ENCODE measurements at regions not wholly inside any gene's neighbourhood (a gene's known extent, or its start where the extent isn't known, plus 50 kb on each side); places are given as distances from the start of the nearest gene placed in this dataset.

DNA sequence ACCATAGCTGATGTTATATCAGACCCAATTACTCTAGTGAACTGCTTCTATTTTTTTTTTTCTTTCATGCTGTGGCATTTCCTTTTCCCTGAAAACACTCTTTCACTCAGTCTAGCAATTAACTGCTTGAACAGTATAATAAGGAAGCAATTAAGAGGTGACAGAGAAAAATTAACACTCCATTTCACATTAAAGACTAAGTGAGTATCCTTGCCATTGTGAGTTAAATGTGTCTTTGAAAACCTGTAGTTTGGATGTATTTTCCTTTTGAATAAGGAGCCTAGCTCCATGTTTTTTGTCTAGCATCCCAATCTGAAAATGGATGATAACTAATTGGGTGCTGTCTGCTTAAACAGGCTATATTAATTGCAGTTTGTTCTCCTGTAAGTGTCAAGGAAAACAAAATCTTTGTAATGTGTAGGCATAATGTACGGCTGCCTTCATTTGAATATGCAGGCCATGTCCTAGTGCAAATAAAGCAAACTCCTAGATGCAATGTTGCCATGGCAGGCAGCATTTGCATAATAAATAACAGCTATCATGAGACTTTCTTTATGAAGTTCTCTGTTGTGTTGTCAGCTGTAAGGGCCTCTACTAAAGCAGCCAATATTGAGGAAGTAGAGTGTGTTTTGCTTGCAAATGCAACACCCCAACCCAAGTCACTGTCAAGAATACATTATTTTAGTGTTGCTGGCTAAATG, 416.7 kb downstream of the ZIC3 start:
- no peaks in the 10 kb centered on the region for H4K20me1 ChIP-seq (ENCODE audit: insufficient read depth, low read length)
- no peaks in the 10 kb centered on the region for H3K9me3 Mint-ChIP-seq (ENCODE audit: unreplicated experiment)
- no peaks in the 10 kb centered on the region for H3K79me2 ChIP-seq (ENCODE audit: insufficient read depth, low read length)
- no peaks in the 10 kb centered on the region for H3K9me3 ChIP-seq (ENCODE audit: insufficient read depth, low read depth, low read length)
- no peaks in the 10 kb centered on the region for H3K27me3 Mint-ChIP-seq (ENCODE audit: low read depth, unreplicated experiment)
- peak; percentile 87 for FAIRE-seq
- H3K4me3 ChIP-seq (ENCODE audit: insufficient read depth, low read depth, low read length) = no peak overlapping the region
- H3K27me3 ChIP-seq (ENCODE audit: insufficient read depth, low read length) = no peaks in the 10 kb centered on the region
- DNase-seq (ENCODE audit: low read depth) = no peak
- H3K4me1 Mint-ChIP-seq (ENCODE audit: low read depth, unreplicated experiment) = no peaks in the 10 kb centered on the region
- TF ChIP-seq CTCF (IDR thresholded peaks at IDR 0.05; ENCODE audit: insufficient read depth, low read depth, low read length) = no peak
- TF ChIP-seq EZH2 (IDR thresholded peaks at IDR 0.05; ENCODE audit: insufficient read depth, low read length) = no peak
- no peak overlapping the region for H3K4me3 Mint-ChIP-seq (ENCODE audit: unreplicated experiment)
- no peaks in the 10 kb centered on the region for H3K36me3 ChIP-seq (ENCODE audit: insufficient read depth, low read length)
- H3K9ac ChIP-seq (ENCODE audit: low read length) = no peak overlapping the region
- H3K36me3 Mint-ChIP-seq (ENCODE audit: low read depth, unreplicated experiment) = no peaks in the 10 kb centered on the region
- H3K4me1 ChIP-seq (ENCODE audit: insufficient read depth, low read length) = no peaks in the 10 kb centered on the region
- no peak overlapping the region for H3K27ac Mint-ChIP-seq (ENCODE audit: unreplicated experiment)
- no peak overlapping the region for H3K27ac ChIP-seq (ENCODE audit: low read depth, low read length)
- H2AFZ ChIP-seq (ENCODE audit: low read depth, low read length) = no peak overlapping the region
- no peak overlapping the region for H3K4me2 ChIP-seq (ENCODE audit: low read length)

DNA sequence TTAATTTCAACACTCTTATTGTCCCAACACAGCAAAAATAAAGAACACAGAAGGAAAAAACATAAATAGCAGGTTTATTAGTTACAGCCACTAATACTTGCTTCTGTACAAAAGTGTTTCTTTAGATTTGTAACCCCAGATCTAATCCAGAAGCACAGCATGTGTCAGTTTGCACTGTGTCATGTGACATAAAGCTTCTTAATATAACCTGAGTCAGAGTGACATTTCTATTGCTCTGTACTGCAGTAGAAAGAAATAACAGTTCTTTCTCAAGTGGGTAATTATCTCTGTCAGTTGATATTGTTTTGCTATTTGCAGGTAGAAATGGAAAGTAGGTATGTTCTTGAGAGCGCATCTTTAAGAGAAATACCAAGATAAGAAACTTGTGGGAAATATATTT, 422.5 kb downstream of the ZIC3 start:
- TF ChIP-seq EZH2 (IDR thresholded peaks at IDR 0.05; ENCODE audit: insufficient read depth, low read length) = no peak
- TF ChIP-seq CTCF (IDR thresholded peaks at IDR 0.05; ENCODE audit: insufficient read depth, low read depth, low read length) = no peak
- no peak overlapping the region for H3K27ac ChIP-seq (ENCODE audit: low read depth, low read length)
- no peak overlapping the region for H3K4me3 Mint-ChIP-seq (ENCODE audit: unreplicated experiment)
- H3K27me3 Mint-ChIP-seq (ENCODE audit: low read depth, unreplicated experiment) = no peaks in the 10 kb centered on the region
- H3K79me2 ChIP-seq (ENCODE audit: insufficient read depth, low read length) = no peaks in the 10 kb centered on the region
- H3K9me3 Mint-ChIP-seq (ENCODE audit: unreplicated experiment) = no peaks in the 10 kb centered on the region
- no peaks in the 10 kb centered on the region for H3K36me3 Mint-ChIP-seq (ENCODE audit: low read depth, unreplicated experiment)
- no peaks in the 10 kb centered on the region for H3K4me1 ChIP-seq (ENCODE audit: insufficient read depth, low read length)
- H3K4me1 Mint-ChIP-seq (ENCODE audit: low read depth, unreplicated experiment) = no peaks in the 10 kb centered on the region
- no peak overlapping the region for H3K4me2 ChIP-seq (ENCODE audit: low read length)
- H3K36me3 ChIP-seq (ENCODE audit: insufficient read depth, low read length) = no peaks in the 10 kb centered on the region
- no peaks in the 10 kb centered on the region for H4K20me1 ChIP-seq (ENCODE audit: insufficient read depth, low read length)
- H3K27me3 ChIP-seq (ENCODE audit: insufficient read depth, low read length) = no peaks in the 10 kb centered on the region
- no peak for FAIRE-seq
- H2AFZ ChIP-seq (ENCODE audit: low read depth, low read length) = no peak overlapping the region
- no peak overlapping the region for H3K4me3 ChIP-seq (ENCODE audit: insufficient read depth, low read depth, low read length)
- DNase-seq (ENCODE audit: low read depth) = no peak
- H3K9ac ChIP-seq (ENCODE audit: low read length) = no peak overlapping the region
- no peak overlapping the region for H3K27ac Mint-ChIP-seq (ENCODE audit: unreplicated experiment)
- no peaks in the 10 kb centered on the region for H3K9me3 ChIP-seq (ENCODE audit: insufficient read depth, low read depth, low read length)

DNA sequence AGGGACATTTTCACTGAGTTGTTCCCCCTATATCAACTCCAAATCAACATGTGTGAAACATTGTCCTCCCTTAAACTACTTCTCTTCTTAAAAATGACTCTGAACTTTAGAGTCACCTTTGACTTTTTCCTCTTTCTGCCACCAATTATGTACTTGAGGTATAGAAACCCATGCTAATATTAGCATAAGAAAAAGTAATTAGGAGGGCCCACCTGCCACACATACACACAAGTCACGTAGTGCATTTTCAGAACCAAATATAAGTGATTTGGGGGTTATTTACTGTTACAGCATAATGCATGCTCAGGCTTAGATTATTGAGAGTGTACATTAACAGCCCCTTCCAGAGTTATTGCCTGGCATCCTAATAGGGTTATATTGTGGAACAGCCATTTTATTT, 432.7 kb downstream of the ZIC3 start:
- Mint-ChIP-seq H3K9me3 (ENCODE audit: unreplicated experiment) (no peaks in the 10 kb centered on the region), H3K36me3 (ENCODE audit: low read depth, unreplicated experiment) (no peaks in the 10 kb centered on the region), H3K27ac (ENCODE audit: unreplicated experiment) (no peak overlapping the region), H3K4me3 (ENCODE audit: unreplicated experiment) (no peak overlapping the region), H3K27me3 (ENCODE audit: low read depth, unreplicated experiment) (peaks cover 7% of the 10 kb centered on the region), H3K4me1 (ENCODE audit: low read depth, unreplicated experiment) (no peaks in the 10 kb centered on the region)
- TF ChIP-seq CTCF (IDR thresholded peaks at IDR 0.05; ENCODE audit: insufficient read depth, low read depth, low read length) (no peak), EZH2 (IDR thresholded peaks at IDR 0.05; ENCODE audit: insufficient read depth, low read length) (no peak)
- Histone ChIP-seq H4K20me1 (ENCODE audit: insufficient read depth, low read length) (no peaks in the 10 kb centered on the region), H3K9me3 (ENCODE audit: insufficient read depth, low read depth, low read length) (no peaks in the 10 kb centered on the region), H3K36me3 (ENCODE audit: insufficient read depth, low read length) (no peaks in the 10 kb centered on the region), H3K4me2 (ENCODE audit: low read length) (no peak overlapping the region), H3K4me3 (ENCODE audit: insufficient read depth, low read depth, low read length) (no peak overlapping the region), H3K79me2 (ENCODE audit: insufficient read depth, low read length) (no peaks in the 10 kb centered on the region), H3K4me1 (ENCODE audit: insufficient read depth, low read length) (no peaks in the 10 kb centered on the region), H3K9ac (ENCODE audit: low read length) (no peak overlapping the region), H3K27ac (ENCODE audit: low read depth, low read length) (no peak overlapping the region), H2AFZ (ENCODE audit: low read depth, low read length) (no peak overlapping the region), H3K27me3 (ENCODE audit: insufficient read depth, low read length) (no peaks in the 10 kb centered on the region)
- DNase-seq (ENCODE audit: low read depth) = no peak
- FAIRE-seq = peak; percentile 34

All from astrocyte (in vitro differentiated cells and primary cell).